SK-N-SH (cell line): ENCODE measurements at regions not wholly inside any gene's neighbourhood (a gene's known extent, or its start where the extent isn't known, plus 50 kb on each side); places are given as distances from the start of the nearest gene placed in this dataset.

ENCODE experiments used
- CTCF ChIA-PET: fragments of 300-600, 350-600 bp; formaldehyde crosslinking; extraction: SDS; loops from one replicate; lab custom pipeline; 2021; lab: Yijun Ruan, JAX
- POLR2A ChIA-PET: fragments of 350-600 bp; sonication (Branson Sonifier 250); formaldehyde crosslinking; extraction: SDS; loops from one replicate; lab custom pipeline; 2020; ENCODE audit warnings: antibody characterized with exemption, inconsistent platforms; lab: Yijun Ruan, JAX
- DNase-seq: peaks from one replicate; pipeline ENCODE4 v3.0.0; 2012
- H2AFZ ChIP-seq: fragments of 200-600 bp; sonication (generic); 2 replicates; pipeline ENCODE4 v1.8.1; 2016; ENCODE audit warnings: antibody characterized with exemption, mild to moderate bottlenecking, low read depth
- H3F3A ChIP-seq: fragments of 200-600 bp; sonication (generic); replicated peaks from 2 replicates; pipeline ENCODE3; 2016; ENCODE audit warnings: antibody characterized with exemption, mild to moderate bottlenecking; ENCODE audit not compliant: insufficient read depth
- H3K27ac ChIP-seq, 2 experiments: fragments of 200-500 bp in 1 of 2; fragments of 200-600 bp in 1 of 2; sonication (Bioruptor generic) in 1 of 2; sonication (generic), shearing (Covaris generic) in 1 of 2; 2 replicates each; pipeline versions ENCODE4 v1.5.1 to v1.6.1; 2014 to 2016; ENCODE audit warnings: low read depth in 2 of 2, inconsistent platforms in 1 of 2, low read length in 1 of 2, mild to moderate bottlenecking in 1 of 2, mixed read lengths in 1 of 2
- H3K27me3 ChIP-seq: fragments of 200-600 bp; sonication (generic), shearing (Covaris generic); 2 replicates; pipeline ENCODE4 v1.6.1; 2016; ENCODE audit warnings: mixed run types; ENCODE audit not compliant: insufficient read depth
- H3K36me3 ChIP-seq, 2 experiments: fragments of 200-500 bp in 1 of 2; fragments of 200-600 bp in 1 of 2; sonication (Bioruptor generic) in 1 of 2; sonication (generic) in 1 of 2; replicated peaks in 1 of 2; 2 replicates each; pipeline versions ENCODE3 to v1.5.1; 2014 to 2016; ENCODE audit warnings: low read length in 1 of 2, mild to moderate bottlenecking in 1 of 2; ENCODE audit not compliant: insufficient read depth in 2 of 2, control insufficient read depth in 1 of 2
- H3K4me1 ChIP-seq, 2 experiments: fragments of 200-500 bp in 1 of 2; fragments of 200-600 bp in 1 of 2; sonication (Bioruptor generic) in 1 of 2; sonication (generic), shearing (Covaris generic) in 1 of 2; 2 replicates each; pipeline versions ENCODE4 v1.5.1 to v1.6.1; 2014 to 2016; ENCODE audit warnings: low read depth in 1 of 2, low read length in 1 of 2, mixed run types in 1 of 2; ENCODE audit not compliant: insufficient read depth in 2 of 2, control insufficient read depth in 1 of 2
- H3K4me2 ChIP-seq: fragments of 200-600 bp; sonication (generic), shearing (Covaris generic); 2 replicates; pipeline ENCODE4 v1.6.1; 2017; ENCODE audit warnings: mixed run types
- H3K4me3 ChIP-seq, 2 experiments: fragments of 200-500 bp in 1 of 2; fragments of 200-600 bp in 1 of 2; sonication (Bioruptor generic) in 1 of 2; sonication (generic), shearing (Covaris generic) in 1 of 2; 2 replicates each; pipeline versions ENCODE4 v1.5.1 to v1.8.1; 2014 to 2016; ENCODE audit warnings: low read depth in 2 of 2, inconsistent platforms in 1 of 2, low read length in 1 of 2, mild to moderate bottlenecking in 1 of 2, mixed read lengths in 1 of 2, moderate library complexity in 1 of 2
- H3K79me2 ChIP-seq: fragments of 200-600 bp; sonication (generic); 2 replicates; pipeline ENCODE4 v1.8.1; 2017; ENCODE audit warnings: mild to moderate bottlenecking; ENCODE audit not compliant: insufficient read depth
- H3K9ac ChIP-seq: fragments of 200-600 bp; sonication (generic); 2 replicates; pipeline ENCODE4 v1.6.1; 2017; ENCODE audit warnings: mixed run types
- H3K9me2 ChIP-seq: fragments of 200-600 bp; sonication (generic); 2 replicates; pipeline ENCODE4 v1.6.1; 2017; ENCODE audit warnings: mixed run types
- H3K9me3 ChIP-seq: fragments of 200-600 bp; sonication (generic); 2 replicates; pipeline ENCODE4 v1.6.1; 2017; ENCODE audit warnings: mixed run types, mild to moderate bottlenecking, moderate library complexity
- H4K20me1 ChIP-seq: fragments of 200-600 bp; sonication (generic); 2 replicates; pipeline ENCODE4 v1.6.1; 2017; ENCODE audit warnings: mild to moderate bottlenecking, mixed run types; ENCODE audit not compliant: insufficient read depth
- CHD2 ChIP-seq: fragments of 150-350 bp; IDR thresholded peaks from 2 replicates; pipeline ENCODE4 v1.6.1; 2018; ENCODE audit warnings: low read length; ENCODE audit not compliant: partially characterized antibody
- ELF1 ChIP-seq: IDR thresholded peaks from 2 replicates; pipeline ENCODE4 v1.4.0; 2012
- EZH2phosphoT487 ChIP-seq: fragments of 200-600 bp; sonication (generic); IDR thresholded peaks from 2 replicates; pipeline ENCODE4 v1.6.1; 2017; ENCODE audit warnings: low read depth, mixed run types, mild to moderate bottlenecking, antibody characterized with exemption, moderate library complexity, borderline replicate concordance
- FOSL2 ChIP-seq: IDR thresholded peaks from 2 replicates; pipeline ENCODE4 v1.4.0; 2012; ENCODE audit warnings: low read depth, mild to moderate bottlenecking, moderate library complexity, borderline replicate concordance
- FOXJ3 ChIP-seq: sonication (generic); formaldehyde crosslinking; IDR thresholded peaks from 2 replicates; pipeline ENCODE4 v1.5.1; 2020; ENCODE audit warnings: mild to moderate bottlenecking, missing genetic modification reagents
- JUND ChIP-seq: IDR thresholded peaks from 2 replicates; pipeline ENCODE4 v1.4.0; 2012
- MEF2A ChIP-seq: IDR thresholded peaks from 2 replicates; pipeline ENCODE4 v1.4.0; 2012; ENCODE audit warnings: low read depth, borderline replicate concordance
- MXI1 ChIP-seq: IDR thresholded peaks from 2 replicates; pipeline ENCODE4 v1.6.1; 2012; ENCODE audit warnings: mild to moderate bottlenecking, low read depth, low read length, improper control_type of control experiment
- RCOR1 ChIP-seq: fragments of 150-350 bp; IDR thresholded peaks from 2 replicates; pipeline ENCODE4 v1.6.1; 2017; ENCODE audit warnings: antibody characterized with exemption, low read length
- SIN3A ChIP-seq: IDR thresholded peaks from 2 replicates; pipeline ENCODE4 v1.6.1; 2012; ENCODE audit warnings: low read depth, mild to moderate bottlenecking, low read length, moderate library complexity, borderline replicate concordance
- TEAD4 ChIP-seq: IDR thresholded peaks from 2 replicates; pipeline ENCODE4 v1.4.0; 2012; ENCODE audit warnings: mild to moderate bottlenecking, borderline replicate concordance; ENCODE audit not compliant: insufficient read depth
- WGBS: methylation state at CpG from one replicate; pipeline ENCODE4 v1.1.6; 2017; ENCODE audit warnings: low lambda C conversion rate; 5-methylcytosine and 5-hydroxymethylcytosine counted together
- TF ChIP-seq, protein P1 (sequence below): IDR thresholded peaks from 2 replicates; pipeline ENCODE4 v1.4.0; 2012; ENCODE audit warnings: low read depth, borderline replicate concordance
- TF ChIP-seq, protein P2 (sequence below): IDR thresholded peaks from 2 replicates; pipeline ENCODE4; 2012
- TF ChIP-seq, protein P3 (sequence below): IDR thresholded peaks from 2 replicates; pipeline ENCODE4 v1.4.0; 2012; ENCODE audit warnings: low read depth
- TF ChIP-seq, protein P4 (sequence below): IDR thresholded peaks from 2 replicates; pipeline ENCODE4 v1.4.0; 2012; ENCODE audit warnings: low read depth, borderline replicate concordance

DNA sequence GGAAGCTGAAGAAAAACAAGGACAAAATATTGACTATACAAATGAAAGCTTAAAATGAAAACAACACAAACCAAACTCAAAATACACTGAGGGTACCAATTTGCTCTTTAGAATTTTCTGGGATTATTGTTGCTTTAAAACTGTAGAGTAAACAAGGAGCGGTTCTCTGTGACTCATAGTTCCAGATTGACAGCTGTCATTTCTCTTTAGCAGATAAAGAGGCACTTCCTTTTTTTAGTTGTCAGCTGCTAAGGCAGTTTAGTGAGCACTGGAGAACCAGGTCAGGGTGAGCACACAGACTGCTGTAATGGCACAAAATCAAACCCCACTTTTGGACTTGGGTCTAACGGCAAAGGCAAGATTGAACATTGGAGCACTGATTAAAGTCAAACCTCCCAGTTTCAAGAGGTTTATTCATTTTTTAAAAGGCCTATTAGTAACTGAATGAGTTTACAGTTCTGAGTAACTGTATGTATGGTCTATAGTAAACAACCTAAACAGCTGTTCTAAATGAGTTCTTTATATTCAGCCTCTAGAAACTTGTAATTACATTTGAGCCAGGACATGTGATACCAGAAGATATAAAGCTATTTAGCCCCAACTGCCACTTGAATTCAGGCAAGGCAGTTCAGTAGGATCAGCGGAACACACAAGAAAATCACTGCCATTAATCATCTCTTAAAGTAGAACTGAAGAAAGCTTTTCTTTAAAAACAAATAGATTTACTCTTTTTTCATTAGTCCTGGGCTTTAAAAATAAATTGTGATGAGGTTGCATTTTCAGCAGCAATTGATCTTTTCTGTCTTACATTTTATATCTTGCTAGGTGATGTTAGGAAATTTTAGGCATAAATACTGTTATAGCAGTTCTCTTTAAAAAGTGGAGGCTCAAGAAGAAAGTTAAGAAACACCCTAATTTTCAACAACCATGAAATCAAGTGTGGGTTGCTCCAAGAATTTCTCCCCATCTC lies 71.7 kb upstream of the PRICKLE1 start:
- TF ChIP-seq FOXJ3 (CRISPR knock-in tag) (no peak), CHD2 (no peak), JUND (no peak), TEAD4 (no peak), MXI1 (no peak), RCOR1 (no peak), MEF2A (no peak), SIN3A (no peak), EZH2phosphoT487 (no peak), ELF1 (no peak), FOSL2 (no peak)
- TF ChIP-seq, protein P1, sequence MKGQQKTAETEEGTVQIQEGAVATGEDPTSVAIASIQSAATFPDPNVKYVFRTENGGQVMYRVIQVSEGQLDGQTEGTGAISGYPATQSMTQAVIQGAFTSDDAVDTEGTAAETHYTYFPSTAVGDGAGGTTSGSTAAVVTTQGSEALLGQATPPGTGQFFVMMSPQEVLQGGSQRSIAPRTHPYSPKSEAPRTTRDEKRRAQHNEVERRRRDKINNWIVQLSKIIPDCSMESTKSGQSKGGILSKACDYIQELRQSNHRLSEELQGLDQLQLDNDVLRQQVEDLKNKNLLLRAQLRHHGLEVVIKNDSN = no peak
- TF ChIP-seq, protein P2, sequence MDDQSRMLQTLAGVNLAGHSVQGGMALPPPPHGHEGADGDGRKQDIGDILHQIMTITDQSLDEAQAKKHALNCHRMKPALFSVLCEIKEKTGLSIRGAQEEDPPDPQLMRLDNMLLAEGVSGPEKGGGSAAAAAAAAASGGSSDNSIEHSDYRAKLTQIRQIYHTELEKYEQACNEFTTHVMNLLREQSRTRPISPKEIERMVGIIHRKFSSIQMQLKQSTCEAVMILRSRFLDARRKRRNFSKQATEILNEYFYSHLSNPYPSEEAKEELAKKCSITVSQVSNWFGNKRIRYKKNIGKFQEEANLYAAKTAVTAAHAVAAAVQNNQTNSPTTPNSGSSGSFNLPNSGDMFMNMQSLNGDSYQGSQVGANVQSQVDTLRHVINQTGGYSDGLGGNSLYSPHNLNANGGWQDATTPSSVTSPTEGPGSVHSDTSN = no peak
- TF ChIP-seq, protein P3, sequence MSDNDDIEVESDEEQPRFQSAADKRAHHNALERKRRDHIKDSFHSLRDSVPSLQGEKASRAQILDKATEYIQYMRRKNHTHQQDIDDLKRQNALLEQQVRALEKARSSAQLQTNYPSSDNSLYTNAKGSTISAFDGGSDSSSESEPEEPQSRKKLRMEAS = no peak
- TF ChIP-seq, protein P4, sequence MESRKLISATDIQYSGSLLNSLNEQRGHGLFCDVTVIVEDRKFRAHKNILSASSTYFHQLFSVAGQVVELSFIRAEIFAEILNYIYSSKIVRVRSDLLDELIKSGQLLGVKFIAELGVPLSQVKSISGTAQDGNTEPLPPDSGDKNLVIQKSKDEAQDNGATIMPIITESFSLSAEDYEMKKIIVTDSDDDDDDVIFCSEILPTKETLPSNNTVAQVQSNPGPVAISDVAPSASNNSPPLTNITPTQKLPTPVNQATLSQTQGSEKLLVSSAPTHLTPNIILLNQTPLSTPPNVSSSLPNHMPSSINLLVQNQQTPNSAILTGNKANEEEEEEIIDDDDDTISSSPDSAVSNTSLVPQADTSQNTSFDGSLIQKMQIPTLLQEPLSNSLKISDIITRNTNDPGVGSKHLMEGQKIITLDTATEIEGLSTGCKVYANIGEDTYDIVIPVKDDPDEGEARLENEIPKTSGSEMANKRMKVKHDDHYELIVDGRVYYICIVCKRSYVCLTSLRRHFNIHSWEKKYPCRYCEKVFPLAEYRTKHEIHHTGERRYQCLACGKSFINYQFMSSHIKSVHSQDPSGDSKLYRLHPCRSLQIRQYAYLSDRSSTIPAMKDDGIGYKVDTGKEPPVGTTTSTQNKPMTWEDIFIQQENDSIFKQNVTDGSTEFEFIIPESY = no peak
- no peaks in the 10 kb centered on the region for H3K4me1 ChIP-seq
- no peaks in the 10 kb centered on the region for H4K20me1 ChIP-seq
- H3K79me2 ChIP-seq = no peaks in the 10 kb centered on the region
- H2AFZ ChIP-seq = no peak overlapping the region
- H3K27ac ChIP-seq = no peak overlapping the region
- CTCF ChIA-PET = no interaction called here
- H3K9ac ChIP-seq = no peak overlapping the region
- no peaks in the 10 kb centered on the region for H3F3A ChIP-seq
- H3K4me2 ChIP-seq = no peak overlapping the region
- no peaks in the 10 kb centered on the region for H3K36me3 ChIP-seq
- POLR2A ChIA-PET = no interaction called here
- H3K4me3 ChIP-seq = no peak overlapping the region
- H3K27me3 ChIP-seq = no peaks in the 10 kb centered on the region
- no peaks in the 10 kb centered on the region for H3K9me2 ChIP-seq
- 44% methylated on average over 3 of the region's 3 CpGs for WGBS
- H3K9me3 ChIP-seq = no peaks in the 10 kb centered on the region
- no peak for DNase-seq
